Esophagus squamous epithelium (tissue), 4 donors: ENCODE measurements at regions not wholly inside any gene's neighbourhood (a gene's known extent, or its start where the extent isn't known, plus 50 kb on each side); places are given as distances from the start of the nearest gene placed in this dataset.
"Not testable (repeated sequence)": the region's sequence is repeated elsewhere in the genome, so short reads cannot be mapped to it uniquely, and the experiment has no call there.

Experiments
- CTCF ChIP-seq, 6 experiments: fragments of 450-650 bp in 4 of 6; fragments of 200-600 bp in 2 of 6; sonication (generic) in 2 of 6; IDR thresholded peaks; one replicate each; pipeline ENCODE4 v1.5.1; 2016 to 2019; ENCODE audit warnings: antibody characterized with exemption in 6 of 6, mild to moderate bottlenecking in 4 of 6, moderate library complexity in 4 of 6
- POLR2A ChIP-seq, 4 donors: fragments of 450-650 bp; IDR thresholded peaks; one replicate each; pipeline ENCODE4 v1.6.1; 2017; ENCODE audit warnings: antibody characterized with exemption in 4 of 4, mild to moderate bottlenecking in 4 of 4, moderate library complexity in 3 of 4

GRCh38 chrX:88173932-88174440 is 573.0 kb upstream of the CPXCR1 start:
- TF ChIP-seq CTCF, POLR2A (IDR thresholded peaks at IDR 0.05): not testable (repeated sequence)
